AG04449 (cell line): ENCODE measurements at regions not wholly inside any gene's neighbourhood (a gene's known extent, or its start where the extent isn't known, plus 50 kb on each side); places are given as distances from the start of the nearest gene placed in this dataset.
"Not testable (repeated sequence)": the region's sequence is repeated elsewhere in the genome, so short reads cannot be mapped to it uniquely, and the experiment has no call there.

Experiments used
- CTCF ChIA-PET: fragments of 350-600 bp; formaldehyde crosslinking; extraction: SDS; loops from one replicate; lab custom pipeline; 2021; ENCODE audit warnings: antibody characterized with exemption; lab: Yijun Ruan, JAX
- POLR2A ChIA-PET: fragments of 400-600, 350-600 bp; formaldehyde crosslinking; extraction: SDS; loops from one replicate; lab custom pipeline; 2020; ENCODE audit warnings: antibody characterized with exemption, inconsistent platforms; lab: Yijun Ruan, JAX
- DNase-seq: peaks from one replicate; pipeline ENCODE4 v3.0.0-alpha.2; 2010; ENCODE audit warnings: low read depth, low spot score
- H3K4me3 ChIP-seq: 2 replicates; pipeline ENCODE4 v1.5.1; 2011; ENCODE audit warnings: low read depth, mild to moderate bottlenecking, control low read depth, low read length
- CTCF ChIP-seq: IDR thresholded peaks from one replicate; pipeline ENCODE4 v1.5.1; 2011; ENCODE audit warnings: mild to moderate bottlenecking, moderate library complexity, low read length, control low read depth, inconsistent platforms; ENCODE audit not compliant: insufficient read depth; ENCODE audit errors: missing control alignments

- no peak for TF ChIP-seq CTCF
- no peak overlapping the region for H3K4me3 ChIP-seq
- POLR2A ChIA-PET, result no interaction called here
- no peak for DNase-seq
- CTCF ChIA-PET, result interaction anchor here (1.2 kb wide), 1 partner anchor 10 kb away, joined by 3 read pairs; no protein-coding TSS in a partner anchor
Observed at GRCh38 chrX:103911236-103911635, 51.2 kb upstream of the TMSB15B start.

DNA sequence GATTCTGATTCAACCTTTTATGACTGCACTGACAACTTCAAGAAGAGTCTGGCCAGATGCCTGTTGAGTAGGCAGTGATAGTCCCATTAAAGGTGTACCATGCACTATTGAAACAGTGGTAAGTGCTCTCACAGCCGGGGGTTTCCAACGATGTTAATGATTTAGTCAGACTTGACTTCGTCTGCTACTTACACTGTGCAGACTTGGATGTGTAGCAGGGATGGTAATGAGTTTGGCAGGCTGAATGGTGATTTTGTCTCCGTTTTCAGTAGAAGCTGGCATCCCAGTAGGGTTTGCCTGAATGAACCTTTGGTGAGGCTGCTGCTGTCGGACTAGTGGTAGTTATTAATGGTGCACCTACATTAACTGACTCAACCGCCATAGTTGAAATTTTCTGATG, 52.0 kb upstream of the TMSB15B start:
- CTCF ChIA-PET, result no interaction called here

DNA sequence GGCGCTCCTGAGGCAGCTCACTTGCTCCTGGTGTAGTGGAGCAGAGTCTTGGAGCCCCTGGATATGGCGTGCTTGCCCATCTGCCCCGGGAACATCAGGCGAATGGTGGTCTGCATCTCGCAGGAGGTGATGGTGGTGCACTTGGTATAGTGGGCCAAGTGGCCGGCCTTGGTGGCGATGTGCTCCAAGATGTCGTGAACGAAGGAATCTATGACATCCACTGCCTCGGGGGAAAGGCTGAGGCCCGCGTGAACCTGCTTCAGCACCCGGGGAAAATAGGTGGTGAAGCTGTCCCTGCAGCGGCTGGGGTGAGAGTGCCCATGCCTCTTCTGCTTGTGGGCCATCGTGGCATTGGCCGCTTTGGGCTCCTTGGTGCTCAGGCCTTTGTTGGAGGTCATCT, 58.1 kb upstream of the TMSB15B start:
- no peak for DNase-seq
- ChIA-PET POLR2A (no interaction called here), CTCF (no interaction called here)
- H3K4me3 ChIP-seq, result no peak overlapping the region
- TF ChIP-seq CTCF, result no peak

More for the DNA sequence above, 52.0 kb upstream of the TMSB15B start:
- no peak for TF ChIP-seq CTCF
- POLR2A ChIA-PET, result no interaction called here
- H3K4me3 ChIP-seq, result no peak overlapping the region
- DNase-seq, result no peak

DNA sequence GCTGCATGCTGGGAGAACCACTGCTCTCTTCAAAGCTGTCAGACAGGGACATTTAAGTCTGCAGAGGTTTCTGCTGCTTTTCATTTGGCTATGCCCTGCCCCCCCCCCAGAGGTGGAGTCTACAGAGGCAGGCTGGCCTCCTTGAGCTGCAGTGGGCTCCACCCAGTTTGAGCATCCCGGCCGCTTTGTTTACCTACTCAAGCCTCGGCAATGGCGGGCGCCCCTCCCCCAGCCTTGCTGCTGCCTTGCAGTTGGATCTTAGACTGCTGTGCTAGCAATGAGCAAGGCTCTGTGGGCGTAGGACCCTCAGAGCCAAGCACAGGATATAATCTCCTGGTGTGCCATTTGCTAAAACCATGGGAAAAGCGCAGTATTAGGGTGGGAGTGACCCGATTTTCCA, 59.8 kb upstream of the TMSB15B start:
- POLR2A ChIA-PET, CTCF ChIA-PET, DNase-seq, H3K4me3 ChIP-seq: not testable (repeated sequence)

DNA sequence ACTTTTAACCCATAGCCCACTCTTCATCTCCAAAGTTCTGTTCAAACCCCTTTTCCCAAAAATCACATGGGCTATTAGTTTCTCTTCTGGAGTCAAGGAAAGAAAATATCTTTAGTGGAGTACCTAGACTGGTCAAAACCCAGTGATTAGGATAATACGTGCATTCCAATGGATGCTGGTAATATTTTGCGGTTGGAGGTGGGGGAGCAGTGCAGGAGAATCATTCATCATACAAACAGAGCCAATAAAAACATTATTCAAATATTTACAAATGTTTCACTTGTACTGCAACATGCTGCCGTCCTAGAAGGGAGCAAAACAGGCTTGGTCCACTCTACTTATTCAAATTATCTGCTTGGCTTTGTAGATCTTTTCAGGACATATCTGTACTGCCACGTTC, 57.2 kb upstream of the RAB9B start:
- TF ChIP-seq CTCF, result no peak
- ChIA-PET POLR2A (no interaction called here), CTCF (no interaction called here)

DNA sequence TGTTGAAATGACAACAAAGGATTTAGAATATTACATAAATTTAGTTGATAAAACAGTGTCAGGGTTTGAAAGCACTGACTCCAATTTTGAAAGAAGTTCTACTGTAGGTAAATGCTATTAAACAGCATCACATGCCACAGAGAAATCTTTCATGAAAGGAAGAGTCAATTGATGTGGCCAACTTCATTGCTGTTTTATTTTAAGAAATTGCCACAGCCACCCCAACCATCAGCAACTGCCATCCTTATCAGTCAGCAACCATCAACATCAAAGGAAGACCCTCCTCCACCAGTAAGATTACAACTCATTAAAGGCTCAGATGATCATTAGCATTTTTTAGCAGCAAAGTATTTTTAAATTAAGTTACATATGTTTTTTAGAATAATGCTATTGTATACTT, 54.6 kb upstream of the RAB9B start:
- CTCF ChIA-PET, result no interaction called here
- TF ChIP-seq CTCF, result no peak
- POLR2A ChIA-PET, result no interaction called here
- DNase-seq, result no peak
- no peak overlapping the region for H3K4me3 ChIP-seq

More for the DNA sequence above, 57.2 kb upstream of the RAB9B start:
- no peak for DNase-seq
- H3K4me3 ChIP-seq, result no peak overlapping the region

DNA sequence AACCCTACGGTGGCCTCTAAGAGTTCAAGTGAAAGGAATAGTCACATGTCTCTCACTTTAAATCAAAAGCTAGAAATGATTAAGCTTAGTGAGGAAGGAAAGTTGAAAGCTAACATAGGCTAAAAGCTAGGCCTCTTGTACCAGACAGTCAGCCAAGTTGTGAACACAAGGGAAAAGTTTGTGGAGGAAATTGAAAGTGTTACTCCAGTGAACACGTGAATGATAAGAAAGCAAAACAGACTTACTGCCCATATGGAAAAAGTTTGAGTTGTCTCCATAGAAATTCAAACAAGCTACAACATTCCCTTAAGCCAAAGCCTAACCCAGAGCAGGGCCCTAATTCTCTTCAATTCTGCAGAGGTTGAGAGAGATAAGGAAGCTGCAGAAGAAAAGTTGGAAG, 51.5 kb upstream of the RAB9B start:
- DNase-seq, result no peak
- TF ChIP-seq CTCF, result no peak
- no peak overlapping the region for H3K4me3 ChIP-seq
- ChIA-PET CTCF (interaction anchor here (1.6 kb wide), 1 partner anchor 39 kb away, joined by 5 read pairs; no protein-coding TSS in a partner anchor), POLR2A (no interaction called here)
